22Rv1 (cell line): ENCODE measurements at regions not wholly inside any gene's neighbourhood (a gene's known extent, or its start where the extent isn't known, plus 50 kb on each side); places are given as distances from the start of the nearest gene placed in this dataset.

ENCODE experiments used
- CTCF ChIP-seq: fragments of 450-650 bp; IDR thresholded peaks from 2 replicates; pipeline ENCODE4 v1.5.1; 2017; ENCODE audit warnings: mild to moderate bottlenecking
- ZFX ChIP-seq: fragments of 450-650 bp; IDR thresholded peaks from 2 replicates; pipeline ENCODE4 v1.6.1; 2017; ENCODE audit warnings: antibody characterized with exemption, borderline replicate concordance

- TF ChIP-seq CTCF (no peak), ZFX (no peak)
Measured at GRCh38 chr2:177059293-177059692, 153.3 kb upstream of the HNRNPA3 start.
